ENCODE measurements at regions not wholly inside any gene's neighbourhood (a gene's known extent, or its start where the extent isn't known, plus 50 kb on each side); places are given as distances from the start of the nearest gene placed in this dataset.

GRCh38 chr6:66965227-66965626, 1258.2 kb upstream of the EYS start:
- TF ChIP-seq RAD21 (conservative IDR thresholded peaks at IDR 0.05 in 1 of 2, IDR thresholded peaks at IDR 0.05 in 1 of 2) (no peak), CTCF (IDR thresholded peaks at IDR 0.05) (no peak), RFX5 (IDR thresholded peaks at IDR 0.05) (no peak), JUNB (IDR thresholded peaks at IDR 0.05) (no peak), SREBF2 (IDR thresholded peaks at IDR 0.05) (no peak), MAZ (IDR thresholded peaks at IDR 0.05; ENCODE audit: borderline replicate concordance, low read depth, low read length) (no peak), EHMT2 (IDR thresholded peaks at IDR 0.05; ENCODE audit: low read depth) (no peak), TP53 (CRISPR knock-in tag; IDR thresholded peaks at IDR 0.05) (no peak)

Data from A549 (cell line).